H9 (cell line): ENCODE measurements at regions not wholly inside any gene's neighbourhood (a gene's known extent, or its start where the extent isn't known, plus 50 kb on each side); places are given as distances from the start of the nearest gene placed in this dataset.

Experiments
- DNase-seq: peaks from one replicate; pipeline ENCODE4 v3.0.0-alpha.2; 2017
- H2AFZ ChIP-seq: one replicate; pipeline ENCODE4 v1.6.1; 2013; ENCODE audit warnings: mild to moderate bottlenecking, low read length, control low read depth, moderate library complexity
- H2AK5ac ChIP-seq: 2 replicates; pipeline ENCODE4 v1.6.1; 2013; ENCODE audit warnings: low read length, control low read depth, mixed read lengths; ENCODE audit not compliant: insufficient read length
- H2BK120ac ChIP-seq: one replicate; pipeline ENCODE4 v1.6.1; 2013; ENCODE audit warnings: low read depth, mild to moderate bottlenecking, low read length, control low read depth, inconsistent platforms; ENCODE audit not compliant: poor library complexity, severe bottlenecking
- H2BK12ac ChIP-seq: 2 replicates; pipeline ENCODE4 v1.6.1; 2013; ENCODE audit warnings: low read length, control low read depth, mixed read lengths, low read depth; ENCODE audit not compliant: insufficient read length
- H2BK15ac ChIP-seq: 2 replicates; pipeline ENCODE4 v1.6.1; 2013; ENCODE audit warnings: low read depth, low read length, control low read depth
- H2BK20ac ChIP-seq: one replicate; pipeline ENCODE4 v1.6.1; 2013; ENCODE audit warnings: low read depth, mild to moderate bottlenecking, low read length, control low read depth, inconsistent platforms; ENCODE audit not compliant: poor library complexity, severe bottlenecking
- H2BK5ac ChIP-seq: 2 replicates; pipeline ENCODE4 v1.6.1; 2013; ENCODE audit warnings: low read length, control low read depth, mixed read lengths; ENCODE audit not compliant: insufficient read length
- H3K14ac ChIP-seq: 2 replicates; pipeline ENCODE4 v1.6.1; 2013; ENCODE audit warnings: low read length, control low read depth; ENCODE audit not compliant: insufficient read depth
- H3K18ac ChIP-seq: 2 replicates; pipeline ENCODE4 v1.6.1; 2013; ENCODE audit warnings: low read depth, mild to moderate bottlenecking, mixed read lengths, low read length, control low read depth; ENCODE audit not compliant: insufficient read length
- H3K23ac ChIP-seq: 2 replicates; pipeline ENCODE4 v1.6.1; 2013; ENCODE audit warnings: low read length, control low read depth, mixed read lengths, low read depth; ENCODE audit not compliant: insufficient read length
- H3K23me2 ChIP-seq: 2 replicates; pipeline ENCODE4 v1.6.1; 2013; ENCODE audit warnings: low read depth, mild to moderate bottlenecking, mixed read lengths, low read length, control low read depth; ENCODE audit not compliant: insufficient read length, poor library complexity, severe bottlenecking
- H3K27ac ChIP-seq: 2 replicates; pipeline ENCODE4 v1.5.1; 2013; ENCODE audit warnings: low read length, control low read depth, mixed read lengths, low read depth; ENCODE audit not compliant: insufficient read length
- H3K27me3 ChIP-seq: 2 replicates; pipeline ENCODE4 v1.6.1; 2013; ENCODE audit warnings: low read length, control low read depth, inconsistent platforms; ENCODE audit not compliant: insufficient read depth
- H3K4ac ChIP-seq: 2 replicates; pipeline ENCODE4 v1.6.1; 2013; ENCODE audit warnings: low read depth, mild to moderate bottlenecking, control low read depth, inconsistent platforms, low read length, moderate library complexity
- H3K4me1 ChIP-seq: 2 replicates; pipeline ENCODE4 v1.6.1; 2013; ENCODE audit warnings: low read length, control low read depth, inconsistent platforms; ENCODE audit not compliant: insufficient read depth
- H3K4me2 ChIP-seq: 2 replicates; pipeline ENCODE4 v1.6.1; 2013; ENCODE audit warnings: low read length, control low read depth, mixed read lengths; ENCODE audit not compliant: insufficient read length, insufficient read depth
- H3K56ac ChIP-seq: 2 replicates; pipeline ENCODE4 v1.6.1; 2013; ENCODE audit warnings: low read depth, mild to moderate bottlenecking, mixed read lengths, low read length, control low read depth; ENCODE audit not compliant: insufficient read length
- H3K79me1 ChIP-seq: 2 replicates; pipeline ENCODE4 v1.6.1; 2013; ENCODE audit warnings: low read depth, mild to moderate bottlenecking, moderate library complexity, low read length, control low read depth, inconsistent platforms; ENCODE audit not compliant: insufficient read depth, poor library complexity, severe bottlenecking
- H3K79me2 ChIP-seq: 2 replicates; pipeline ENCODE4 v1.6.1; 2013; ENCODE audit warnings: low read length, control low read depth, inconsistent platforms; ENCODE audit not compliant: insufficient read depth
- H3K9ac ChIP-seq: 2 replicates; pipeline ENCODE4 v1.6.1; 2013; ENCODE audit warnings: low read length, control low read depth, mixed read lengths; ENCODE audit not compliant: insufficient read length; ENCODE audit errors: extremely low read depth
- H3K9me3 ChIP-seq: one replicate; pipeline ENCODE4 v1.6.1; 2013; ENCODE audit warnings: low read depth, low read length, inconsistent platforms; ENCODE audit not compliant: control insufficient read depth
- H3T11ph ChIP-seq: one replicate; pipeline ENCODE4 v1.6.1; 2013; ENCODE audit warnings: mild to moderate bottlenecking, low read length, control low read depth, inconsistent platforms
- H4K20me1 ChIP-seq: one replicate; pipeline ENCODE4 v1.6.1; 2013; ENCODE audit not compliant: control insufficient read depth, insufficient read length, insufficient read depth
- H4K5ac ChIP-seq: 2 replicates; pipeline ENCODE4 v1.6.1; 2013; ENCODE audit warnings: low read depth, mild to moderate bottlenecking, mixed read lengths, low read length, control low read depth; ENCODE audit not compliant: insufficient read length
- H4K8ac ChIP-seq: replicated peaks from 2 replicates; pipeline ENCODE4 v1.6.1; 2013; ENCODE audit warnings: low read length, control low read depth, mixed read lengths, low read depth; ENCODE audit not compliant: insufficient read length
- H4K91ac ChIP-seq: 2 replicates; pipeline ENCODE4 v1.6.1; 2013; ENCODE audit warnings: low read depth, mild to moderate bottlenecking, moderate library complexity, mixed read lengths, low read length, control low read depth; ENCODE audit not compliant: insufficient read length
- H3K27ac Mint-ChIP-seq, 3 experiments: 2 replicates in 2 of 3; 3 replicates in 1 of 3; pipeline ENCODE4 v1.8.0; 2020 to 2021; ENCODE audit warnings: mixed read lengths in 3 of 3, mild to moderate bottlenecking in 1 of 3, moderate library complexity in 1 of 3
- H3K27me3 Mint-ChIP-seq: 2 replicates; pipeline ENCODE4 v1.8.0; 2021; ENCODE audit warnings: low read depth, mild to moderate bottlenecking, moderate library complexity, mixed read lengths
- H3K36me3 Mint-ChIP-seq, 3 experiments: 2 replicates in 2 of 3; 3 replicates in 1 of 3; pipeline ENCODE4 v1.8.0; 2020 to 2021; ENCODE audit warnings: low read depth in 3 of 3, mixed read lengths in 3 of 3; ENCODE audit not compliant: insufficient read depth in 1 of 3
- H3K4me1 Mint-ChIP-seq, 2 experiments: 2 replicates each; pipeline ENCODE4 v1.8.0; 2020; ENCODE audit warnings: mixed read lengths in 2 of 2
- H3K4me3 Mint-ChIP-seq, 2 experiments: 2 replicates in 1 of 2; 3 replicates in 1 of 2; pipeline ENCODE4 v1.8.0; 2020 to 2021; ENCODE audit warnings: mild to moderate bottlenecking in 2 of 2, mixed read lengths in 2 of 2, moderate library complexity in 1 of 2
- H3K9me3 Mint-ChIP-seq, 2 experiments: 2 replicates in 1 of 2; 3 replicates in 1 of 2; pipeline ENCODE4 v1.8.0; 2020; ENCODE audit warnings: mild to moderate bottlenecking in 2 of 2, mixed read lengths in 2 of 2, moderate library complexity in 1 of 2
- WGBS: extraction: QIAGEN DNeasy Blood & Tissue Kit; methylation state at CpG from one replicate; pipeline ENCODE4 v1.1.7; 2013; ENCODE audit warnings: missing lambda C conversion rate, low lambda C conversion rate, mixed read lengths; ENCODE audit not compliant: insufficient read length; ENCODE audit errors: extremely low coverage; 5-methylcytosine and 5-hydroxymethylcytosine counted together
- TF ChIP-seq, protein P1 (sequence below): fragments of 200-600 bp; sonication (generic); conservative IDR thresholded peaks from 3 replicates; pipeline ENCODE4 v1.8.0; 2021; ENCODE audit warnings: antibody characterized with exemption, mild to moderate bottlenecking

DNA sequence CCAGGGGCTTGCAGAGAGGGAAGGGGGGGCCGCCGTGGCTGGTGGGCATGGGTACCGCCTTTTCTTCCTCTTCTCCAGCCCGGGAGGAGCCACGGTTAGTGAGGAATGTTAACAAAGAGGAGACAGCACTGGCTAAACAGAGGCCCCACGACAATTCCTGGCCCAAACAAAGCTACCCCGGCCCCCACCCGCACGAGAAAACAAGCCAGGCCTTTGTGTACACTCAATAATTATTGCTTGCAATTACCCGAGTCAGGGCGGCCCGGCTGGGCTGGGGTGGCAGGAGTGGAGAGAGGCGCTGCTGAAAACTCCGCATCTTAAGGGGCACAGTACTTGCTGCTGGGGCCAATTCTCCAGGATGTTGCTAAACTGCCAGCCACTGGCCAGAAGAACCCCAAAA lies 56.4 kb downstream of the IRX5 start:
- Histone ChIP-seq H2AFZ (no peak overlapping the region), H3K9ac (no peak overlapping the region), H2BK15ac (no peak overlapping the region), H4K8ac (no peak overlapping the region), H2BK20ac (no peak overlapping the region), H4K5ac (no peak overlapping the region), H3K27ac (no peak overlapping the region), H3K79me1 (no peaks in the 10 kb centered on the region), H3K14ac (no peak overlapping the region), H4K20me1 (no peaks in the 10 kb centered on the region), H3K23me2 (no peaks in the 10 kb centered on the region), H3K79me2 (no peaks in the 10 kb centered on the region), H3K4me2 (no peak overlapping the region), H2BK12ac (no peak overlapping the region), H2AK5ac (no peak overlapping the region), H3K27me3 (no peaks in the 10 kb centered on the region), H3K56ac (no peak overlapping the region), H3K18ac (no peak overlapping the region), H3T11ph (no peak overlapping the region), H2BK5ac (no peak overlapping the region), H3K4ac (no peak overlapping the region), H3K9me3 (no peaks in the 10 kb centered on the region), H3K4me1 (peaks cover 3% of the 10 kb centered on the region; the same call in 1 of the 2 replicates), H3K23ac (no peak overlapping the region), H4K91ac (no peak overlapping the region), H2BK120ac (no peak overlapping the region)
- no CpG with 5 or more reads among the region's 14 CpGs for WGBS
- Mint-ChIP-seq H3K4me3 (no peak overlapping the region), H3K9me3 (no peaks in the 10 kb centered on the region), H3K36me3 (no peaks in the 10 kb centered on the region), H3K27ac (no peak overlapping the region), H3K27me3 (no peaks in the 10 kb centered on the region), H3K4me1 (peaks cover 21% of the 10 kb centered on the region in 2 experiments)
- no peak for DNase-seq
- TF ChIP-seq, protein P1, sequence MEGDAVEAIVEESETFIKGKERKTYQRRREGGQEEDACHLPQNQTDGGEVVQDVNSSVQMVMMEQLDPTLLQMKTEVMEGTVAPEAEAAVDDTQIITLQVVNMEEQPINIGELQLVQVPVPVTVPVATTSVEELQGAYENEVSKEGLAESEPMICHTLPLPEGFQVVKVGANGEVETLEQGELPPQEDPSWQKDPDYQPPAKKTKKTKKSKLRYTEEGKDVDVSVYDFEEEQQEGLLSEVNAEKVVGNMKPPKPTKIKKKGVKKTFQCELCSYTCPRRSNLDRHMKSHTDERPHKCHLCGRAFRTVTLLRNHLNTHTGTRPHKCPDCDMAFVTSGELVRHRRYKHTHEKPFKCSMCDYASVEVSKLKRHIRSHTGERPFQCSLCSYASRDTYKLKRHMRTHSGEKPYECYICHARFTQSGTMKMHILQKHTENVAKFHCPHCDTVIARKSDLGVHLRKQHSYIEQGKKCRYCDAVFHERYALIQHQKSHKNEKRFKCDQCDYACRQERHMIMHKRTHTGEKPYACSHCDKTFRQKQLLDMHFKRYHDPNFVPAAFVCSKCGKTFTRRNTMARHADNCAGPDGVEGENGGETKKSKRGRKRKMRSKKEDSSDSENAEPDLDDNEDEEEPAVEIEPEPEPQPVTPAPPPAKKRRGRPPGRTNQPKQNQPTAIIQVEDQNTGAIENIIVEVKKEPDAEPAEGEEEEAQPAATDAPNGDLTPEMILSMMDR, result no peak
